ENCODE measurements at regions not wholly inside any gene's neighbourhood (a gene's known extent, or its start where the extent isn't known, plus 50 kb on each side); places are given as distances from the start of the nearest gene placed in this dataset.

- H3K9me3 ChIP-seq = no peaks in the 10 kb centered on the region
- no peaks in the 10 kb centered on the region for H3K36me3 ChIP-seq
- H3K27ac ChIP-seq = no peak overlapping the region
- ATAC-seq = no peak
- H3K4me3 ChIP-seq = no peak overlapping the region
- H3K4me1 ChIP-seq = no peaks in the 10 kb centered on the region
- intact Hi-C loops (cut with DNase I) = no loop called here
- H3K27me3 ChIP-seq = no peaks in the 10 kb centered on the region
- DNase-seq = no peak
- TF ChIP-seq, protein P1, sequence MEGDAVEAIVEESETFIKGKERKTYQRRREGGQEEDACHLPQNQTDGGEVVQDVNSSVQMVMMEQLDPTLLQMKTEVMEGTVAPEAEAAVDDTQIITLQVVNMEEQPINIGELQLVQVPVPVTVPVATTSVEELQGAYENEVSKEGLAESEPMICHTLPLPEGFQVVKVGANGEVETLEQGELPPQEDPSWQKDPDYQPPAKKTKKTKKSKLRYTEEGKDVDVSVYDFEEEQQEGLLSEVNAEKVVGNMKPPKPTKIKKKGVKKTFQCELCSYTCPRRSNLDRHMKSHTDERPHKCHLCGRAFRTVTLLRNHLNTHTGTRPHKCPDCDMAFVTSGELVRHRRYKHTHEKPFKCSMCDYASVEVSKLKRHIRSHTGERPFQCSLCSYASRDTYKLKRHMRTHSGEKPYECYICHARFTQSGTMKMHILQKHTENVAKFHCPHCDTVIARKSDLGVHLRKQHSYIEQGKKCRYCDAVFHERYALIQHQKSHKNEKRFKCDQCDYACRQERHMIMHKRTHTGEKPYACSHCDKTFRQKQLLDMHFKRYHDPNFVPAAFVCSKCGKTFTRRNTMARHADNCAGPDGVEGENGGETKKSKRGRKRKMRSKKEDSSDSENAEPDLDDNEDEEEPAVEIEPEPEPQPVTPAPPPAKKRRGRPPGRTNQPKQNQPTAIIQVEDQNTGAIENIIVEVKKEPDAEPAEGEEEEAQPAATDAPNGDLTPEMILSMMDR (IDR thresholded peaks at IDR 0.05) = no peak
Measured at GRCh38 chr19:28642787-28643683, 569.9 kb downstream of the UQCRFS1 start.

DNA sequence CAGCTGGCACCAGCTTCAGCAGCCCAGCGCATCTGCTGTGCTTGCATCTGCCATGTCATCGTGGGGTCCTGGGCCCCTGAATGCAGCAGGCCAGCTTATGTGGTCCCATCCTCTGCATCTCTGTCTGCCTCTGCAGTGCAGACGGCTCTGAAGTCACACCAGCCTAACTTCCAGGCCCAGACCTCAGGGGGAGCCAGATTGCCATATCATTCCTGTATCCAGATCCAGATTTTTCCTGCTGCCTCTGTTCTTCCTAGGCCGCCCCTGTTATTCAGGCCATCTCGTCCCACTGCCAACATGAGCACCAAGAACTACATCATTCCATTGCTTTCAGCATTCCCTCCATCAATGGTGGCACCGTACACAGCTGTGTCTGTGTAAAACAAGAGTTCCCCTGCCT, 571.6 kb downstream of the UQCRFS1 start:
- Histone ChIP-seq H3K27me3 (no peaks in the 10 kb centered on the region), H3K36me3 (no peaks in the 10 kb centered on the region), H3K27ac (no peak overlapping the region), H3K9me3 (no peaks in the 10 kb centered on the region), H3K4me1 (no peaks in the 10 kb centered on the region), H3K4me3 (no peak overlapping the region)
- intact Hi-C loops (cut with DNase I) = no loop called here
- ATAC-seq (no peak), DNase-seq (no peak)
- TF ChIP-seq, protein P1 (IDR thresholded peaks at IDR 0.05) = no peak

GRCh38 chr19:28640506-28640905, 572.4 kb downstream of the UQCRFS1 start:
- Histone ChIP-seq H3K4me3 (no peak overlapping the region), H3K27ac (no peak overlapping the region), H3K27me3 (no peaks in the 10 kb centered on the region), H3K4me1 (no peaks in the 10 kb centered on the region), H3K36me3 (no peaks in the 10 kb centered on the region), H3K9me3 (no peaks in the 10 kb centered on the region)
- DNase-seq = no peak
- intact Hi-C loops (cut with DNase I) = no loop called here
- no peak for ATAC-seq
- TF ChIP-seq, protein P1 (IDR thresholded peaks at IDR 0.05) = no peak

DNA sequence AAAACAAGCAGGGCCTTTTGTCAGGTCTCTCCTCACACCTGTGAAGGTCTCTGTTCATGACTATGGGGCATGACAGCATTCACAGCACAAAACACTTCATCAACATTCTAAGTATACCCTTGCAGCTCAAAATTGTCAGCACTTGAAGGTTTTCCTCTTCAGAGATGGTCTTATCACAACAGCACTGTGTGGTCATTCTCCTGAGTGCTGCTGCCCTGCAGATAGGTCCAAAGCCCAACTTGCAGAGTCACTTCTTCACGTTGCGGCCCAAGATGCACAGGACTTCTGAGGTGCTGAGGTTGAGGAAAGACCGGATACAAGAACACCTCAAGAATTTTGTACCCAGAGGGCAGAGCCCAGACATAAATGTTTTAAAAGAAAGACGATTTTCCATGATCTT, 574.5 kb downstream of the UQCRFS1 start:
- Histone ChIP-seq H3K9me3 (no peaks in the 10 kb centered on the region), H3K27me3 (no peaks in the 10 kb centered on the region), H3K4me1 (no peaks in the 10 kb centered on the region), H3K4me3 (no peak overlapping the region), H3K36me3 (no peaks in the 10 kb centered on the region), H3K27ac (no peak overlapping the region)
- intact Hi-C loops (cut with DNase I) = no loop called here
- ATAC-seq (no peak), DNase-seq (no peak)
- TF ChIP-seq, protein P1 (IDR thresholded peaks at IDR 0.05) = no peak

DNA sequence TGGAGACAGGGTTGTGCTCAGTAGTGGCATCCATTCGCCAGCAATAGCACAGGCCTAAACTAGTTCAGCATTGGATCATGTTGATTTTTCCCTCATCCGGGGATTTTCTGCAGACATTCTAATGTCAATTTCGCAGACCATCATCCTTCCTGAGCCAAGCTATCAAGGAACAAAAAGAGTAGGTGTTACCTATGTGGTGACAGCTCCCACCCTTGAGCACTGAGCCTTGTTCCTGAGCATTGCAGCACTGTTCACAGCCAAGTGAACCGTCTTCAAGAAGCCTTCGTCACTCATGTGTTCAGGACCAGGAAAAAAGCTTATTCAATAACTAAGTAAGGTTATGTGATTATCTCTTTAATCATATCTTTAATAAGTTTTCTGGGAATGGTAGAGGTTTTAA, 576.2 kb downstream of the UQCRFS1 start:
- H3K27me3 ChIP-seq = no peaks in the 10 kb centered on the region
- no peaks in the 10 kb centered on the region for H3K4me1 ChIP-seq
- H3K4me3 ChIP-seq = no peak overlapping the region
- no peaks in the 10 kb centered on the region for H3K36me3 ChIP-seq
- H3K27ac ChIP-seq = no peak overlapping the region
- no peaks in the 10 kb centered on the region for H3K9me3 ChIP-seq
- intact Hi-C loops (cut with DNase I) = no loop called here
- DNase-seq = no peak
- no peak for ATAC-seq
- TF ChIP-seq, protein P1 (IDR thresholded peaks at IDR 0.05) = no peak

Data from left lung (tissue), 4 donors.